Fibroblast of villous mesenchyme (primary cell): ENCODE measurements at regions not wholly inside any gene's neighbourhood (a gene's known extent, or its start where the extent isn't known, plus 50 kb on each side); places are given as distances from the start of the nearest gene placed in this dataset.

ENCODE experiments used
- DNase-seq: peaks from one replicate; pipeline ENCODE4 v3.0.0-alpha.2; 2010; ENCODE audit warnings: low read depth
- H3K4me3 ChIP-seq: 2 replicates; pipeline ENCODE4 v1.5.1; 2011; ENCODE audit warnings: low read depth, mild to moderate bottlenecking, low read length
- TF ChIP-seq, protein P1 (sequence below): IDR thresholded peaks from 2 replicates; pipeline ENCODE4 v1.5.1; 2012; ENCODE audit warnings: low read depth, mild to moderate bottlenecking, low read length; ENCODE audit not compliant: insufficient read depth

- DNase-seq = no peak
- H3K4me3 ChIP-seq = no peak overlapping the region
- TF ChIP-seq, protein P1, sequence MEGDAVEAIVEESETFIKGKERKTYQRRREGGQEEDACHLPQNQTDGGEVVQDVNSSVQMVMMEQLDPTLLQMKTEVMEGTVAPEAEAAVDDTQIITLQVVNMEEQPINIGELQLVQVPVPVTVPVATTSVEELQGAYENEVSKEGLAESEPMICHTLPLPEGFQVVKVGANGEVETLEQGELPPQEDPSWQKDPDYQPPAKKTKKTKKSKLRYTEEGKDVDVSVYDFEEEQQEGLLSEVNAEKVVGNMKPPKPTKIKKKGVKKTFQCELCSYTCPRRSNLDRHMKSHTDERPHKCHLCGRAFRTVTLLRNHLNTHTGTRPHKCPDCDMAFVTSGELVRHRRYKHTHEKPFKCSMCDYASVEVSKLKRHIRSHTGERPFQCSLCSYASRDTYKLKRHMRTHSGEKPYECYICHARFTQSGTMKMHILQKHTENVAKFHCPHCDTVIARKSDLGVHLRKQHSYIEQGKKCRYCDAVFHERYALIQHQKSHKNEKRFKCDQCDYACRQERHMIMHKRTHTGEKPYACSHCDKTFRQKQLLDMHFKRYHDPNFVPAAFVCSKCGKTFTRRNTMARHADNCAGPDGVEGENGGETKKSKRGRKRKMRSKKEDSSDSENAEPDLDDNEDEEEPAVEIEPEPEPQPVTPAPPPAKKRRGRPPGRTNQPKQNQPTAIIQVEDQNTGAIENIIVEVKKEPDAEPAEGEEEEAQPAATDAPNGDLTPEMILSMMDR = no peak
Observed at GRCh38 chr14:39861696-39862095, 429.5 kb upstream of the FBXO33 start.

GRCh38 chr14:39861229-39861600, 429.0 kb upstream of the FBXO33 start:
- TF ChIP-seq, protein P1 = no peak
- DNase-seq = no peak
- H3K4me3 ChIP-seq = no peak overlapping the region

DNA sequence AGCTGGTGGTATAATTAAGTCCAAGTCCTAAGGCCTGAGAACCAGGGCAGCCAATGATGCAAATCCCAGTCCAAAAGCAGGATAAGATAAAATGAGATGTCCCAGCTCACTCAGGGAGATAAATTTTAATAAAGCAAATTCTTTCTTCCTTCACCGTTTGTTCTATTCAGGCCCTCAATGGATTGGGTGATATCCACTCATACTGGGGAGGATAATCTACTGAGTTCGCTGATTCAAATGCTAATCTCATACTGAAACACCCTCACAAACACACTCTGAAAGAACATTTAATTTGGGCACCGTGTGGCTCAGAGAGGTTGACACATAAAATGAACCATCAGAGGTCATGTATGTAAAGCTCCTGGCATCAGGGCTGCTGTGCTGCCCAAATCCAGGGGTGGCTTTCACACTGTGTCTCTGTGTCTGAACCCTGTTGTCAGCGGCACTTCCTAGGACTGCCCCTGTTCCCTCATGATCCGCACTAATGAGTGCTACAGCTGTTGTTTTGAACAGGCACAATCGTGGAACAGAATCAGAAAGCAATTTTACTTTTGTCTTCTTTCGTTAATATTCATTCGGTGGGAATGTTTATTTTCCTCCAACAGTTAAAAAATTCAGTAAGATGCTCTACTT, 428.5 kb upstream of the FBXO33 start:
- TF ChIP-seq, protein P1 = no peak

DNA sequence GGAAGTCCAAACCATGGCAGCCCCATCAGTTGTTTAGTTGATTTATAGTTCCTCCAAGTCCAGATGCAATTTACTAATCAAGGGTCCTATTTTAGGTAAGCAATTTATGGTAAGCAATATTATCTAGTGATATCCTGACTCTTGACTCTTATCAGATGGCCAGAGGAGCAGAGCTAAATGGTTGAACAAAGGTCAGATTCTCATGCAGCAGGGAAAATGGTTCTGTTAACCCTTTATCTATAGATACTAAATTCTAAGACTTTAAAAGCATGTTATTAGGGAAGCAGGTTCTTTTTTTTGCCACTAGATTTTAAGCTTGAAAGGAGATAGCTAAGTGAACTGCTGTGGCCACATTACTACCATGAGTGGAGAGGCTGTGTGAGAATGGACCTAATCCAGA, 427.1 kb upstream of the FBXO33 start:
- DNase-seq = no peak
- H3K4me3 ChIP-seq = no peak overlapping the region
- TF ChIP-seq, protein P1 = no peak

More for the DNA sequence above, 428.5 kb upstream of the FBXO33 start:
- DNase-seq = no peak
- no peak overlapping the region for H3K4me3 ChIP-seq

DNA sequence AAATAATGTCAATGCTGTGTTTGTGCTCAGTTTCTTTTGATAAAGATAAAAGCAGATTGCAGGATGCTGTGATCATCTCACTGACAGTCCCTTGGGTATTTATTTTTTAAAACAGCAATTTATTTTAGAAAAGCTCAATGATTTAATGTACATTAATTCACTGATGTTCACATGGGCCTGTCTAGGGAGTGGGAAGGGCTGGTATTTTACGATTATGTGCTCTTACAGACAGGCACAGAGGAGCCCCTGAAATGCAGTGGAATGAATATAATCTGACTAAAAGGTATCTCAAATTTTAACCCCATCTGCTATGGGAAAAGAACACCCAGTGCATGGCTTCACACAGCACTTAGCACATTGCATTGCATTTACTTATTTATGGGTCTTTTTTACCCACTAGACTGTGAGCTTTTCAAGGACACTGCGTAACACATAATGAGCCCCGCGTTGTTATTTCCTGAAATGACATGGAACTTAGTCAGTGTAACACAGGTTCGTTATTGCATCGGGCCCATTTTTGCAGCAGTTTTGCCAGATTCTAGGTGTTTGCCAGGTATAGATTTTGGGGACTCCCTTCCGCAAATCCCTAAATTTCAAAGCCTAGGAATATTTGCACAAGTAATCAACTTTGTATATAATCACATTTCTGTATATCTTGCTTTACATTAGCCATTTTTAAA, 425.3 kb upstream of the FBXO33 start:
- H3K4me3 ChIP-seq = no peak overlapping the region
- no peak for DNase-seq
- TF ChIP-seq, protein P1 = no peak

DNA sequence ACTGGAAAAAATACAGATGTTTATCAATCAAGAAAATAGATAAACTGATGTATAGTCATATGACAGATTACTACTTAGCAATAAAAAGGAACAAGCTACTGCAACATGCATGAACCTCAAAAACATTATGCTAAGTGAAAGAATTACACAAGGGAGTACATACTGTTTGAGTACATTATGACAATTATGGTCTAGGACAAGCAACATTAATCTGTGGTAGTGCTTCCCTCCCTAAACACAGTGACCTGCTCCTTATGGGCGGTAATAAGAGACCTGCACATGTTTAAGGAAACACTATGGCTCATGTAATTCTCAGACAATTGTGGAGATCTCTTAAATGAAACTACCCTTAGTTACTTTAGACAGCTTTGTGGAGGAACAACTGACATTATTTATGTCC, 421.2 kb upstream of the FBXO33 start:
- TF ChIP-seq, protein P1 = no peak
- DNase-seq = no peak
- no peak overlapping the region for H3K4me3 ChIP-seq
